ENCODE measurements at regions not wholly inside any gene's neighbourhood (a gene's known extent, or its start where the extent isn't known, plus 50 kb on each side); places are given as distances from the start of the nearest gene placed in this dataset.
A peak's percentile ranks its signal among the peaks of the same experiment; 100 is the strongest.

GRCh38 chr20:51074062-51074461, 51.2 kb upstream of the KCNG1 start:
- Histone ChIP-seq H4K20me1 (replicated peaks; ENCODE audit: control insufficient read depth, insufficient read depth, low read length) (peaks cover 2% of the 10 kb centered on the region; the same call in 1 of the 2 replicates), H3K27ac (ENCODE audit: extremely low read depth, low read depth, low read length) (no peak overlapping the region), H3K4me3 (no peak overlapping the region), H3K36me3 (ENCODE audit: control insufficient read depth, insufficient read depth, low read length) (no peaks in the 10 kb centered on the region), H3K9ac (ENCODE audit: insufficient read depth in 1 of 2, low read depth in 2 of 2, low read length in 2 of 2) (no peak overlapping the region), H3K27me3 (ENCODE audit: control insufficient read depth in 2 of 2, insufficient read depth in 2 of 2, low read length in 2 of 2) (peaks cover 10 to 16% of the 10 kb centered on the region in 2 experiments; a peak in 2 of 5 replicates), H2AFZ (ENCODE audit: low read depth, low read length) (no peak overlapping the region), H3K4me1 (replicated peaks in 1 of 2; ENCODE audit: control insufficient read depth in 2 of 2, insufficient read depth in 2 of 2, low read length in 2 of 2) (no peaks in the 10 kb centered on the region), H3K9me3 (replicated peaks; ENCODE audit: control insufficient read depth, insufficient read depth, low read depth, low read length) (no peaks in the 10 kb centered on the region), H3K4me2 (ENCODE audit: insufficient read depth, low read length) (no peak overlapping the region), H3K79me2 (ENCODE audit: control insufficient read depth, insufficient read depth, low read length) (no peaks in the 10 kb centered on the region), H3K9me1 (ENCODE audit: control insufficient read depth, insufficient read depth, low read length) (no peaks in the 10 kb centered on the region)
- ChIA-PET CTCF (ENCODE audit: low intra/inter-chr PET ratio) (no interaction called here), POLR2A (no interaction called here)
- WGBS (ENCODE audit: insufficient coverage, low coverage, missing lambda C conversion rate), result 20% methylated on average over 1 of the region's 1 CpG
- ATAC-seq (no peak), DNase-seq (ENCODE audit: extremely low read depth in 1 of 4, low spot score in 3 of 4) (no peak), FAIRE-seq (peak; percentile 46)
- intact Hi-C loops (cut with micrococcal nuclease), result no loop called here
- in situ Hi-C loops (cut with MboI), result no loop called here
- no TSS peak for BruUV-seq (replicated peaks)
- TF ChIP-seq RBM25 (IDR thresholded peaks at IDR 0.05; ENCODE audit: low read depth, low read length, severe bottlenecking), result peak; percentile 88
- TF ChIP-seq PHF20 (IDR thresholded peaks at IDR 0.05; ENCODE audit: partially characterized antibody), result no peak
- no peak for TF ChIP-seq CBFB (CRISPR knock-in tag; IDR thresholded peaks at IDR 0.05)
- no peak for TF ChIP-seq CHD1 (IDR thresholded peaks at IDR 0.05; ENCODE audit: low read length)
- TF ChIP-seq GABPB1 (CRISPR knock-in tag; IDR thresholded peaks at IDR 0.05), result no peak
- no peak for TF ChIP-seq CREBBP (IDR thresholded peaks at IDR 0.05; ENCODE audit: low read depth, low read length)
- no peak for TF ChIP-seq CHD7 (IDR thresholded peaks at IDR 0.05; ENCODE audit: low read depth, low read length)
- TF ChIP-seq RBM17 (IDR thresholded peaks at IDR 0.05; ENCODE audit: borderline replicate concordance, low read depth, low read length), result no peak
- no peak for TF ChIP-seq ZNF282 (CRISPR knock-in tag; IDR thresholded peaks at IDR 0.05)
- TF ChIP-seq NEUROD1 (IDR thresholded peaks at IDR 0.05; ENCODE audit: borderline replicate concordance, low read depth, low read length, partially characterized antibody), result no peak
- TF ChIP-seq HMG20B (CRISPR knock-in tag; IDR thresholded peaks at IDR 0.05), result no peak
- no peak for TF ChIP-seq PHB2 (IDR thresholded peaks at IDR 0.05; ENCODE audit: low read depth)
- TF ChIP-seq NFRKB (IDR thresholded peaks at IDR 0.05; ENCODE audit: low read depth), result no peak
- TF ChIP-seq ZNF347 (CRISPR knock-in tag; IDR thresholded peaks at IDR 0.05; ENCODE audit: low read depth), result no peak

Measured in K562 (cell line).